ENCODE measurements at regions not wholly inside any gene's neighbourhood (a gene's known extent, or its start where the extent isn't known, plus 50 kb on each side); places are given as distances from the start of the nearest gene placed in this dataset.

GRCh38 chr12:78802593-78802992 is 62.0 kb upstream of the SYT1 start:
- TF ChIP-seq PKNOX1 (IDR thresholded peaks at IDR 0.05): no peak
- TF ChIP-seq SUZ12 (IDR thresholded peaks at IDR 0.05): no peak
- TF ChIP-seq NFRKB (IDR thresholded peaks at IDR 0.05): no peak
- TF ChIP-seq ARNT (IDR thresholded peaks at IDR 0.05): no peak
- no peak for TF ChIP-seq HDGF (IDR thresholded peaks at IDR 0.05; ENCODE audit: borderline replicate concordance)
- TF ChIP-seq BHLHE40 (IDR thresholded peaks at IDR 0.05; ENCODE audit: borderline replicate concordance): no peak
- no peak for TF ChIP-seq SP1 (IDR thresholded peaks at IDR 0.05)

All from HEK293T (cell line).